K562 (cell line): ENCODE measurements at regions not wholly inside any gene's neighbourhood (a gene's known extent, or its start where the extent isn't known, plus 50 kb on each side); places are given as distances from the start of the nearest gene placed in this dataset.

ENCODE experiments used
- KDM1A ChIP-seq, 2 experiments: fragments of 450-650 bp; IDR thresholded peaks; 2 replicates each; pipeline ENCODE4 v1.6.1; 2016; ENCODE audit warnings: mild to moderate bottlenecking in 2 of 2
- KLF6 ChIP-seq: fragments of 250-450 bp; sonication (Bioruptor Pico); IDR thresholded peaks from 2 replicates; pipeline ENCODE4 v1.4.0; 2020; ENCODE audit warnings: mild to moderate bottlenecking, moderate library complexity, borderline replicate concordance
- MTA3 ChIP-seq: fragments of 450-650 bp; formaldehyde crosslinking; IDR thresholded peaks from 2 replicates; pipeline ENCODE4 v1.6.1; 2017; ENCODE audit warnings: mild to moderate bottlenecking, borderline replicate concordance
- POLR2A ChIP-seq: fragments of 450-650 bp; conservative IDR thresholded peaks from 2 replicates; pipeline ENCODE4 v1.6.1; 2016
- ZNF274 ChIP-seq: IDR thresholded peaks from 2 replicates; pipeline ENCODE4 v1.6.1; 2011; ENCODE audit warnings: low read depth, mild to moderate bottlenecking, low read length, moderate library complexity, borderline replicate concordance
- ZNF384 ChIP-seq: IDR thresholded peaks from 2 replicates; pipeline ENCODE4 v1.6.1; 2012; ENCODE audit warnings: low read depth, low read length, improper control_type of control experiment
- TF ChIP-seq, protein P1 (sequence below): fragments of 250-450 bp; sonication (Bioruptor Pico); IDR thresholded peaks from 2 replicates; pipeline ENCODE4 v1.5.0; 2020; ENCODE audit warnings: mild to moderate bottlenecking
- TF ChIP-seq, protein P2 (sequence below): sonication (generic); formaldehyde crosslinking; IDR thresholded peaks from 2 replicates; pipeline ENCODE4 v1.8.1; 2023; ENCODE audit warnings: mild to moderate bottlenecking, missing genetic modification reagents
- TF ChIP-seq, protein P3 (sequence below): fragments of 450-650 bp; formaldehyde crosslinking; conservative IDR thresholded peaks from 2 replicates; pipeline ENCODE4 v1.4.0; 2022; ENCODE audit warnings: mild to moderate bottlenecking, missing genetic modification characterization

DNA sequence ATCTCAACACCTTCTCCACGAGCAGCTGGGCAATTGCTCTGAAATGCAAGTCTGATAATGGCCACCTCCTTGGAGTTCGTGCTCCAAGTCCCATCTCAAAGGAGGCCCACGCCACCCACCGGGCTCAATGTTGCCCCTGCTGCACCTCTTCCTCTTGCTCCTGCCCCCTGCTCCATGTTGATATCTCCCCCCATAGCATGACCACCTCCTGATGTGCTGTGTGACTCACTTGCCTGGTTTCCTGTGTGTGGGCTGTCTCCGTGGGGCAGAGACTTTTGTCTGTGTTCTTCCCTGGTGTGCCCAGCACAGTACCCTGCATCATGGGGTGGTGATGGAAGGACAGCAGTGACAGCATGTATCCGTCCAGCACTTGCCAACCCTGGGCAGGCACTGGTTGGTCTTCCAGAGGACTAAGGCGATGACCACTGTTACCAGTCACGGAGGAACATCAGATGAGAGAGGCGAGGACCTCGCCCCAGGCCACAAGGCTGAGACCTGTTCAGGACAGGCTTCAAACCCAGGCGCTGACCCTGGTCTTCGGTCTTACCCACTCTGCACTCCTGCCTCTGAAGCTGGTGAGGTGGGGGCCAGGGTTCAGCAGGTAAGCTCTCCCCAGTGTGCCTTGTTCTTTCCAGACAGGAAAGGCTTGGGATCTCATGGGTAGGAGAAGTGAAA, 104.6 kb upstream of the LRPAP1 start:
- TF ChIP-seq MTA3 (no peak), KDM1A (IDR thresholded peaks at IDR 0.05) (no peak), POLR2A (no peak), ZNF274 (no peak), ZNF384 (no peak), KLF6 (CRISPR knock-in tag) (no peak)
- TF ChIP-seq, protein P1, sequence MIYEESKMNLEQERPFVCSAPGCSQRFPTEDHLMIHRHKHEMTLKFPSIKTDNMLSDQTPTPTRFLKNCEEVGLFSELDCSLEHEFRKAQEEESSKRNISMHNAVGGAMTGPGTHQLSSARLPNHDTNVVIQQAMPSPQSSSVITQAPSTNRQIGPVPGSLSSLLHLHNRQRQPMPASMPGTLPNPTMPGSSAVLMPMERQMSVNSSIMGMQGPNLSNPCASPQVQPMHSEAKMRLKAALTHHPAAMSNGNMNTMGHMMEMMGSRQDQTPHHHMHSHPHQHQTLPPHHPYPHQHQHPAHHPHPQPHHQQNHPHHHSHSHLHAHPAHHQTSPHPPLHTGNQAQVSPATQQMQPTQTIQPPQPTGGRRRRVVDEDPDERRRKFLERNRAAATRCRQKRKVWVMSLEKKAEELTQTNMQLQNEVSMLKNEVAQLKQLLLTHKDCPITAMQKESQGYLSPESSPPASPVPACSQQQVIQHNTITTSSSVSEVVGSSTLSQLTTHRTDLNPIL (CRISPR knock-in tag) = no peak
- TF ChIP-seq, protein P2, sequence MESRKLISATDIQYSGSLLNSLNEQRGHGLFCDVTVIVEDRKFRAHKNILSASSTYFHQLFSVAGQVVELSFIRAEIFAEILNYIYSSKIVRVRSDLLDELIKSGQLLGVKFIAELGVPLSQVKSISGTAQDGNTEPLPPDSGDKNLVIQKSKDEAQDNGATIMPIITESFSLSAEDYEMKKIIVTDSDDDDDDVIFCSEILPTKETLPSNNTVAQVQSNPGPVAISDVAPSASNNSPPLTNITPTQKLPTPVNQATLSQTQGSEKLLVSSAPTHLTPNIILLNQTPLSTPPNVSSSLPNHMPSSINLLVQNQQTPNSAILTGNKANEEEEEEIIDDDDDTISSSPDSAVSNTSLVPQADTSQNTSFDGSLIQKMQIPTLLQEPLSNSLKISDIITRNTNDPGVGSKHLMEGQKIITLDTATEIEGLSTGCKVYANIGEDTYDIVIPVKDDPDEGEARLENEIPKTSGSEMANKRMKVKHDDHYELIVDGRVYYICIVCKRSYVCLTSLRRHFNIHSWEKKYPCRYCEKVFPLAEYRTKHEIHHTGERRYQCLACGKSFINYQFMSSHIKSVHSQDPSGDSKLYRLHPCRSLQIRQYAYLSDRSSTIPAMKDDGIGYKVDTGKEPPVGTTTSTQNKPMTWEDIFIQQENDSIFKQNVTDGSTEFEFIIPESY (CRISPR knock-in tag) = no peak
- TF ChIP-seq, protein P3, sequence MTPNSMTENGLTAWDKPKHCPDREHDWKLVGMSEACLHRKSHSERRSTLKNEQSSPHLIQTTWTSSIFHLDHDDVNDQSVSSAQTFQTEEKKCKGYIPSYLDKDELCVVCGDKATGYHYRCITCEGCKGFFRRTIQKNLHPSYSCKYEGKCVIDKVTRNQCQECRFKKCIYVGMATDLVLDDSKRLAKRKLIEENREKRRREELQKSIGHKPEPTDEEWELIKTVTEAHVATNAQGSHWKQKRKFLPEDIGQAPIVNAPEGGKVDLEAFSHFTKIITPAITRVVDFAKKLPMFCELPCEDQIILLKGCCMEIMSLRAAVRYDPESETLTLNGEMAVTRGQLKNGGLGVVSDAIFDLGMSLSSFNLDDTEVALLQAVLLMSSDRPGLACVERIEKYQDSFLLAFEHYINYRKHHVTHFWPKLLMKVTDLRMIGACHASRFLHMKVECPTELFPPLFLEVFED (CRISPR knock-in tag) = no peak
